ENCODE measurements at regions not wholly inside any gene's neighbourhood (a gene's known extent, or its start where the extent isn't known, plus 50 kb on each side); places are given as distances from the start of the nearest gene placed in this dataset.

GRCh38 chr19:31903979-31904378 lies 441.4 kb upstream of the ZNF507 start:
- Histone ChIP-seq H3K4me3 (ENCODE audit: extremely low read depth in 1 of 4, insufficient read depth in 2 of 4, low read depth in 3 of 4, low read length in 4 of 4) (no peak overlapping the region), H2BK12ac (ENCODE audit: low read depth, low read length) (no peak overlapping the region), H3K79me2 (ENCODE audit: control insufficient read depth in 1 of 2, insufficient read depth in 2 of 2, low read length in 2 of 2) (no peaks in the 10 kb centered on the region), H2BK15ac (ENCODE audit: low read length) (no peak overlapping the region), H3K9ac (replicated peaks in 1 of 4; ENCODE audit: extremely low read depth in 1 of 4, low read depth in 3 of 4, low read length in 3 of 4) (no peak overlapping the region), H4K20me1 (replicated peaks in 1 of 2; ENCODE audit: control insufficient read depth in 1 of 2, insufficient read depth in 2 of 2, low read length in 2 of 2) (no peaks in the 10 kb centered on the region), H3K23ac (ENCODE audit: insufficient read length) (no peak overlapping the region), H3K4me1 (replicated peaks in 1 of 4; ENCODE audit: control insufficient read depth in 3 of 4, insufficient read depth in 4 of 4, low read length in 3 of 4) (no peaks in the 10 kb centered on the region), H3K4me2 (ENCODE audit: insufficient read depth in 1 of 2, low read depth in 2 of 2, low read length in 2 of 2) (no peak overlapping the region), H3K14ac (ENCODE audit: insufficient read length) (no peak overlapping the region), H3K4ac (replicated peaks; ENCODE audit: insufficient read length, low read depth, low read length) (no peak overlapping the region), H2AFZ (ENCODE audit: low read length) (no peak overlapping the region), H3K36me3 (ENCODE audit: control insufficient read depth in 2 of 4, insufficient read depth in 4 of 4, low read length in 3 of 4) (no peaks in the 10 kb centered on the region), H2BK5ac (ENCODE audit: low read depth, low read length) (no peak overlapping the region), H4K5ac (ENCODE audit: insufficient read length, low read depth, low read length) (no peak overlapping the region), H3K18ac (ENCODE audit: extremely low read depth, low read length) (no peak overlapping the region), H3K23me2 (ENCODE audit: low read depth, low read length) (no peaks in the 10 kb centered on the region; the same call in 1 of the 2 replicates), H3K9me3 (ENCODE audit: insufficient read depth in 2 of 2, low read depth in 1 of 2, low read length in 1 of 2) (no peaks in the 10 kb centered on the region), H3K27me3 (replicated peaks in 1 of 4; ENCODE audit: control insufficient read depth in 3 of 4, extremely low read depth in 1 of 4, insufficient read depth in 3 of 4, low read length in 3 of 4) (no peaks in the 10 kb centered on the region), H4K8ac (ENCODE audit: extremely low read depth, insufficient read depth, low read length) (no peak overlapping the region), H3K79me1 (ENCODE audit: low read depth, low read length) (no peaks in the 10 kb centered on the region), H2AK5ac (ENCODE audit: low read depth, low read length) (no peak overlapping the region), H2BK120ac (replicated peaks; ENCODE audit: low read depth, low read length) (no peak overlapping the region), H3K27ac (ENCODE audit: low read depth, low read length) (no peak overlapping the region), H3K56ac (replicated peaks; ENCODE audit: insufficient read length, low read depth, low read length) (no peak overlapping the region), H2BK20ac (ENCODE audit: low read length) (no peak overlapping the region), H4K91ac (replicated peaks; ENCODE audit: insufficient read length, low read length) (no peak overlapping the region)
- ChIA-PET CTCF (ENCODE audit: partially characterized antibody) (no interaction called here), POLR2A (ENCODE audit: partially characterized antibody) (no interaction called here)
- TF ChIP-seq RBBP5 (IDR thresholded peaks at IDR 0.05; ENCODE audit: borderline replicate concordance, low read depth, low read length) (no peak), CHD1 (IDR thresholded peaks at IDR 0.05; ENCODE audit: low read depth, low read length) (no peak), E2F6 (IDR thresholded peaks at IDR 0.05) (no peak), POLR2A (IDR thresholded peaks at IDR 0.05; ENCODE audit: control extremely low read depth in 1 of 2, low read depth in 2 of 2, low read length in 2 of 2) (no peak), SIN3A (conservative IDR thresholded peaks at IDR 0.05 in 1 of 2, IDR thresholded peaks at IDR 0.05 in 1 of 2; ENCODE audit: low read depth in 1 of 2, low read length in 2 of 2) (no peak)
- 86% methylated on average over 2 of the region's 2 CpGs; no CpG with 5 or more reads in 1 of the 2 experiments for WGBS, 2 experiments (ENCODE audit: extremely low coverage in 1 of 2, insufficient coverage in 1 of 2, insufficient read length in 1 of 2, insufficient replicate concordance in 2 of 2, low coverage in 1 of 2, low lambda C conversion rate in 2 of 2, missing lambda C conversion rate in 1 of 2)
- DNase-seq (ENCODE audit: low read depth in 1 of 2, low spot score in 2 of 2) (no peak), FAIRE-seq (no peak)
